HG03025 (cell line): ENCODE measurements at regions not wholly inside any gene's neighbourhood (a gene's known extent, or its start where the extent isn't known, plus 50 kb on each side); places are given as distances from the start of the nearest gene placed in this dataset.
A peak's percentile ranks its signal among the peaks of the same experiment; 100 is the strongest.
"Not testable (repeated sequence)": the region's sequence is repeated elsewhere in the genome, so short reads cannot be mapped to it uniquely, and the experiment has no call there.

ENCODE experiments used
- ATAC-seq: cut with Tn5 transposase; IDR thresholded peaks from one replicate; pipeline ENCODE4 v1.9.1; 2021; ENCODE audit warnings: mild to moderate bottlenecking, moderate library complexity; ENCODE audit not compliant: unreplicated experiment, low FRiP score

DNA sequence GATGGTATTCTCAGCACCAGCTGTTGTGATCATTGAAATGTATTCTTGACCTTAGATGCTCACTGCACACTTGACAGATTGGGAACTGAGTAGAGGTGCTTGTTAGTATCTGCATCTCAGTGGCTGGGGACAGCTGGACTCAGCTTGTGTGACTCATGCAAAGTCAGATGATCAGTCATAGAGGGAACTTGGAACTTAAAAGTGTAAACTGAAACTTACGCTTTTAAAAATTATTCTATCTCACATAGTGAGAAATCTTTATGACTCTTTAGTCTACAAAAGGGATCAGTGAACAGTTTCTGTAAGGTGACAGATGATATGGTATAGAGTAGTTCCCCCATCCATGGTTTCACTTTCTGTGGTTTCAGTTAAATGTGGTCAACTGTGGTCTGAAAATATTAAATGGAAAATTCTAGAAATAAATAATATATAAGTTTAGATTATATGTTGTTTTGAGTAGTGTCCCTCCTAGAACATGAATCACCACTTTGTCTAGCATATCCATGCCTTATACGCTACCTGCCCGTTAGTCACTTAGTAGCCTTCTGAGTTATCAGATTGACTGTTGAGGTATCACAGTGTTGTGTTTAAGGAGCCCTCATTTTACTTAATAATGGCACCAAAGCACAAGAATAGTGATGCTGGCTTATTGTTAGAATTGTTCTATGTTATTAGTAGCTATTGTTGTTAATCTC lies 135.6 kb upstream of the ZNF658 start:
- ATAC-seq = peak; percentile 99

DNA sequence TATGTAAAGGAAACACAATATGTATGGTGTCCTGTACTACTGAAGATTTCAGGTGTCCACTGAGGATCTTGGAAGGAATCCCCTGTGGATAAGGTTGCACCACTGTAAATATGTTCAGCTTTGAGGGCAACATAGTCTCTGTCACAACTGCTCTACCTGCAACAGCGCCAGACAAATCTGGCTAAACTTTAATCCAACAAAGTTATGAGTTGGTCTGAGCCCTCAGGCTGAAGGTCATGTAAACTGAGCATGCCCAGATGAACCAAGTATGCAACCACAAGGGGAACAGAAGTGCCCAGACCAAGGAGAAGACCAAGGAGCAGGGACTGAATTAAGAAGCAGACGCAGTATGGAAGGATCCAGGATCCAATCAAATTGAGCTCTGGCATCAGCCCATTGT lies 135.0 kb upstream of the ZNF658 start:
- not testable (repeated sequence) for ATAC-seq

DNA sequence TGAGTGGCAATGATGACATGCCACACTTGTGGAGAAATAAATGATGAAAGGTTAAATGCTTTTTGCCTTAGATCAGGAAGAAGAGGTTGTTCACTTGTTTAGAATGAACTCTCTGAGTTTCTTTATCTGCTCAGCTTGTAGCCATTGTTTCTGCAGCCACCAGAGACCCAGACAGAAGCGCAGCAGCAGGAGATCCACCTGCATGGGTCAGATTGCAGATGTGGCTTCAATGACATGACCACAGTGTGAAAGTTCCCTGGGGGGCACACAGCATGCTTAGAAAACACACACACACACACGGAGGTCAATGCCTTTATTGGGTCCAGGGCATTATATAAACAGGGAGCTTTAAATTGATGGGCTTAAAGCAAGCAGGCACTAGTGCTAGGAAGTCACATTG lies 129.0 kb upstream of the ZNF658 start:
- ATAC-seq = not testable (repeated sequence)

DNA sequence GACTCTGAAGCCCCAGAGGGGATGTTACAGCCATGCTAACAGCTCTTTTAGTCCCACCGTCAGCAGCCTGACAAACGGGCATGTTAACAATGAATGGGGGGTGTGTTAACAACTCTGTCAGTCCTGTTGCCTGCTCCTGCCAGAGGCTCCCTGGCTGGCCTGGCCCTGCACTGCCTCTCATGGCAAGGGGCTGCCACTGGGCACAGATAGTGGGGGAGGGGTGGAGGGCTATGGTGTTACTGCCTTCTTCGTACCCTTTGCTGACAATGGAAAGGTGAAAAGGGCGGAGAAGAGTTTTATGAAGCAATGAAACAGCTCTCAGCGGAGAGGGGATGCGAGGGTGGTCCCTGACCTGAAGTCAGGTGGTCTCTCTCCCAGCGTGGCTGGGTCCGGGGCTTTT lies 125.9 kb upstream of the ZNF658 start:
- not testable (repeated sequence) for ATAC-seq

DNA sequence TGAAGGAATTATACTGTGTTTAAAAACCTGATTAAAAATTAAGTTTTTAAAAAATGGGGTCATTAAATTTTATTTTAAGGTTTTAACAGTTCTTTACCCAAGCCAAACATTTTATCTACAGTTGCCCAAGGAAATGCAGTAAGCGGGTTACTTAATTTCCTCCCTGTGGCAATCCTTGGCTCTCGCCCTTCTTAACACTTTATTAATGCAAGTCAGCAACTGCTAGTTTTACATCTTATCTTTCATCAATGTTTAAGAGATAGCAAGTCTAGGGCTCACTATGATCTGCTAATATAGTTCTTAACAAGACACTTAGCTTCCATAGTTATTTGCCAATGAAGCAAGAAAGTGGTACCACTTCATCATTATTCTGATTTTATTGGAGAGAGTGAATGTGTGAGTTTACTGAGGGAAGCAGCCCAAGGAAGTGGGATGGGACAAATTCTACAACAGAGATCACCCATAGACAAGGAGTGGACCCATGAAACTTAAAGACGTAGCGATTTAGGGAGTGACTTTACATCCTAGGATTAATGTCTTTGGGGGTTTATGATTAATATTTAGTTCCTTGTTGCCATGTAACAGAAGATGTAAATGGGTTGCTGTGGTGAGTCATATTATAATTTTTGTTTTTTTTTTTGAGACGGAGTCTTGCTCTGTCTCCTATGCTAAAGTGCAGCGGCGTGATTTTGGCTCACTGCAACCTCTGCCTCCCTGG lies 120.4 kb upstream of the ZNF658 start:
- not testable (repeated sequence) for ATAC-seq

DNA sequence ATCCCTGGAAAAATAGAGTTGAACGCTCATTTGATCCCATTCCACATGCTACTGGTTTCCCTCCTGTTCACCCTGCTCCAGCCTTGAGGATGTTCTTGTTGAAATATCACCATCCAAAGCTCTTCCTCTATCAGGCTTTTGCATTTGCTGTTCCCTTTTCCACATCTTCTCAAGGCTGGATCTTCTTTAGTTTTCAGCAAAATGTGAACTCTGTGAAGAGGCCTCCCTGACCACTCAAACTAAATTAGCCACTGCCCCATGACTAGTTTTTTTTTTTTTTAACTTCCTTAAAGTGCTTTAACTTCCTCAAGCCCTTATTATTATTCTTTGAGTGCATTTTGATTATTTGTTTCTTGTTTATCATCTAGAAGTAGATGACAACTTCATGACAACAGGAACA lies 119.3 kb upstream of the ZNF658 start:
- ATAC-seq = not testable (repeated sequence)

DNA sequence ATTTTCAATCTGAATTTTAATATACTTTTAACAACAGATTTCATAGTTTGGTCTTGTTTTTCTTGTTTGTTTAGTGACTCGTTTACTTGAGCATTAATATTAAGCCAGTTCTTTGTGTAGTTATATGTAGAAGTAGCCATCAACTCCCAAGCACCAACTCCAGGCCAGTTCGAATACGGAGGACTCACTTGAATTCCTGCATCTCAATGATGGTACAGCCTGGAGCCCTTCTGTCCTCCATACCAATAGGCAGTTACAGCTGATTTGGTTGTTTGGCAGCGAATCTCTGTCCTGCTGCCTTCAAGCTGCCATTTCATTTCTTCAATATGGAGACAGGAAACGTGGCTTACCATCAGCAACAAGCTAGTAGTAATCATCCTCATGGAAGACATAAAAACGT lies 118.5 kb upstream of the ZNF658 start:
- not testable (repeated sequence) for ATAC-seq

DNA sequence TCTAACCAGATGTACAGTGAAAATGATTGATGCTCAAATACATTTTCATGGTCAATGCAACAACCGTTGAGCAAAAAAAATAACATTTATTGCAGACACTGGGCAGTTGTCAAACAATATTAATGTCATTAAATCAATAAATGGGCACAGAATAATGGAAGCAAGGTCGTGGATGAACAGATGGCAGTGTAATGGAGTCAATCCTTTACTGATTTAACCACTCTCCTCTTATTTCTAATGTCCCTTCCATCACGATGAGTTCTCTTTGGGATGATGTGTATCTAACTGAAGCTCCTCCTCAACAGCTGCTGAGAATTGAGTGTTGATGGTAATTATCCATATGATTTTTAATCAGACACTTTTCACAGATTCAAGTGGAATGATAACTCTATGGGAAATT lies 114.9 kb upstream of the ZNF658 start:
- not testable (repeated sequence) for ATAC-seq

DNA sequence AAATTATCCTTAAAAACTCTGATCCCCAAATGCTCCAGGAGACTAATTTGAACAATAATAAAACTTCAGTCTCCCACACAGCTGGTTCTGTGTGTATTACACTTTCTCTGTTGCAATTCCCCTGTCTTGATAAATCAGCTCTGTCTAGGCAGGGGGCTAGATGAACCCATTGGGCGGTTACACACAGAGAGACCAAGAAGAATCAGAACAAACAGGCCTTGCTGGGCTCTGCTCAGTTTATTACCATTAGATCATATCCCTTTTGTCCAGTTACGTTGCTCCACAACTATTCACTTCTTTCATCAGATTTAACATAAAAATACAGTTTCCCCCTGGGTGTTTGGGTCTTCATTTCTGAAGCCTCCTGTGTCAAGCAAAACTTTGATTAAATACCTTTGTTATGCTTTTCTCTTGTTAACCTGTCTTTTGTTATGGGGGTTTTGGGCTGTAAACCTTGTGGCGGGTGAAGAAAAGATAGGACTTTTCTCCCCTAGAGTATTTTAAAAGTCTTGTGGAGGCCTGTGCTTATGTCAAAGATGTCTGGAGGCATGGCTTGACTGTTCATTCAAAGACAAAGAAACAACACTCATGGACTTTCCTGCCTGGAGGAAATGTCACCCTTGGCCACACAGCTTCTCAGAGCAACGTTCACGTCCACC lies 109.3 kb upstream of the ZNF658 start:
- not testable (repeated sequence) for ATAC-seq

DNA sequence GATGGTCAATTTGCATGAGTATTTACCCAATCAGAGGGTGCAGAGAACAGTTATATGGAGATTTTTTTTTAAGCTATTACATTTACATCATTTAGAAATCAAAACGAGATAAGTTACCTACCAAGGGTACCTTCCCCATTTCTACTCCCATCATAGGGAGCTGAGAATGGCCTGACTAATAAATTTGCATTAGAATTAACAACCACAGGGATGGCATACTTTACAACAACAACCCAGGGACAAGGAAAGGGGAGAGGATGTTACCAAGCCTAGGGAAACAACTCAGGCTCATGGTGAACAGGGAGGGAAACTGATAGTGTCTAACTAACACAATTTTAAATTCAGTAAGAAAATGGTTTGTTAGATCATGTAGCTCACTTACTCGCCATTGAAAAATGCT lies 105.8 kb upstream of the ZNF658 start:
- not testable (repeated sequence) for ATAC-seq

DNA sequence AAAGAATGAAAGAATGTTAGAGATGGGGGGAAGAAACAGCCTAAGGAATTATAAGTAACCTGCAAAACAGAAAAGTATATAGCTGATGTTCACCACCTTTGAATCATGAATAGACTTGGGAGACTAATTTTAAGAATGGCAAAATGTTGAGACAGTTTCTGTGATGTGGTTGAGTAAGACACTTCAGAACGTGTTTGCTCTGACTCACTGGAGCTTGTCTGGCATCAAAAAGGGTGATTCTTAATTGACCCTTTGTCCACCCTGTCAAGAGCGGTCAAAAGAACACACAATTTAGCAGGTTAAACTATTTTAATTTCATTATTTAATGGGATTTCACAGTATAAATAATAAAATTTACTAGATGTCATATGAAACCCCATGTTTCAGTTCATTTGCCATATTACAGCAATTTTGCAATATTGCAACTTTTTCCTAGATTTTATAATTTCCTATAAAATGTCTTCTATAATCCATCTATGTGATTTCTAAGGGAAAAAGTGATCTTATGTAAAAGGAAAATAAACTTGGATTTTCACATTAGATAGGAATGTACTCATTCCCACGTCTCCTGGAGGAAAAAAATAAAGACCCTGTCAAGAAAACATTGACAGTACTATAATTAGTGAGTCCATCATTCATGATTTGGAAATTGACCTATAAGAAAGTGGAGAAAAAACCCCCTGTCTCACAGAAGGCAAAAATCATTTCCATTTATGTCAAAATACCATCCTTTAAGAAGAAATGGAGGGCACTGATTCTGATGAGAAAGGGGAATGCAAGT lies 104.6 kb upstream of the ZNF658 start:
- ATAC-seq = not testable (repeated sequence)

DNA sequence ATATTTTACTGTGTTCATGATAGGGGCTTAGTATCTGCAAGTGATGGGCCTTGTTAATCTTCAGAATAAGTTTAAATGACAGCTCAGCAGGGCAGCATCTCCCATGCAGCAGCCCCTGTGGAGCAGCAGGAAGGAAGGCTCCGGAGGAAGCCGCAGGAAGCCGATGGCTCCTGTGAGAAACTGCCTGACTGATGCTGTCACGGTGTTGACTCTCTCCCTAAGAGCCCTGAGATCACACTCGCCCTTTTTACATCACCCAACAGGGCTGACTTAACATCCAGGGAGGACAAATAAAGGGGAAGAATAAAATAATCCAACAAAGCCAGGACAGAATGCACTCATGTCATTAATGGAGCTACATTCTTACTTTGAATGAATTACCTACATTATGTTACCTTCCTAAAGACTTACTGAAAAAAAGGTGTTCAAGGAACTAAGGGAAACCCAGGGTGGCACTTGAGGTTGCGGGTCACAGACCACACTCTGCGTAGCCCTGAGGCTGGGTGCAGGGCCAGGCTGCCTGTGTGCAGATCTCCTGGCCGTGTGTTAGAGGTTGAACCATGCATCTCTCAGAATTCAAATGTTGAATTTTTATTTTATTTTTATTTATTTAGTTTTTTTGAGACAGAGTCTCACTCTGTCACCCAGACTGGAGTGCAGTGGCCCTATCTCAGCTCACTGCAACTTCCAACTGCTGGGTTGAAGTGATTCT lies 102.5 kb upstream of the ZNF658 start:
- ATAC-seq = not testable (repeated sequence)

DNA sequence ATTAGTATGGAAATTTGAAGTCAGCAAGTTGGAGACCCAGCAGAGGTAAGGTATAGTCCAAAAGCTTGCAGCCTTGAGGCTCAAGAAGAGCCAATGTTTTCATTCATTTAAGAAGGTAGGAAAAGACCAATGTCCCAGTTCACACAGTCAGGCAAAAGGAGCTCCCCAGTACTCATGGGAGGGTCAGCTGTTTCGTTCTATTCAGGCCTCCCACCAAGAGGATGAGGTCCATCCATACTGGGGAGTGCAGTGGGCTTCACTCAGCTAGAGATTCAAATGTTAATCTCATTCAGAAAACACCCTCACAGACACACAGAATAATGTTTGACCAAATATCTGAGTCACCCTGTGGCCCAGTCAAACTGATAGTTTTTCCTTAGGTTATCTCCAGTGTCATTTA lies 96.9 kb upstream of the ZNF658 start:
- not testable (repeated sequence) for ATAC-seq

DNA sequence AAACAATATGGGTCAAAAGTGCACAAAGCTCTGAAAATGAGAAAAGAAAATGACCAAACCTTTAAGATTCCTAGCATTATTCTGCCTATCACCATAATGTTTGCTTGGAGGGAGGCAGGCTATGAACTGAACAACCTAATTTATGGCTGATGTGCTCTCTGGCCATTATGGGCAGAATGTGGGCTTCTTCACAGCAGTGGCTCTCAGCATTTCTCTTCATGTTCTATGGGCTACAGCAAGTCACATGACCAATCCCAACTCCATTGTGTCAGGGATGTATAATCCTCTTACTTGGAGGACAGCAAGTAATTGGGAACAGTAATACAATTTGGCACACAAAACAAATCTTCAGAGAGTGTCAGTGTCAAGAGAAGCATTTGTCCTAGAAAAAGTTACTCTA lies 90.3 kb upstream of the ZNF658 start:
- ATAC-seq = not testable (repeated sequence)

DNA sequence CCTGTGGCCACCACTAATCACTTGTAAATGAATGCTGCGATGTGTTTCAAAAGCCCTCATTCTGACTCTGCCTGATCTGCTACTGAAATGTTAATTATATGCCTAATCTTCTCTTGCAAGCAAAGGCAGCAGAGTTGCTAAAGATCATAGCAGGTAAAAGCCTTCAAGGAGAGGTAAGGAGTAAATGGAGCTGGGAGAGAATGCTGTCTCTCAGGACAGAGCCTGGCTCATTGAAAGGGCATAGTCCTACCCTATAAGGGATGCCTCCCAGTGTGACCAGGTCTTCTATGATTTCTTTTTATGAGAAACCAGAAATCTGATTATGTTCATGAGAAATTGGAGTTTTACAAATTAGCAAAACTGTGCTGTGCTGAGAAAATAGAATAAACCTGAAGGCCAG lies 88.2 kb upstream of the ZNF658 start:
- ATAC-seq = not testable (repeated sequence)

DNA sequence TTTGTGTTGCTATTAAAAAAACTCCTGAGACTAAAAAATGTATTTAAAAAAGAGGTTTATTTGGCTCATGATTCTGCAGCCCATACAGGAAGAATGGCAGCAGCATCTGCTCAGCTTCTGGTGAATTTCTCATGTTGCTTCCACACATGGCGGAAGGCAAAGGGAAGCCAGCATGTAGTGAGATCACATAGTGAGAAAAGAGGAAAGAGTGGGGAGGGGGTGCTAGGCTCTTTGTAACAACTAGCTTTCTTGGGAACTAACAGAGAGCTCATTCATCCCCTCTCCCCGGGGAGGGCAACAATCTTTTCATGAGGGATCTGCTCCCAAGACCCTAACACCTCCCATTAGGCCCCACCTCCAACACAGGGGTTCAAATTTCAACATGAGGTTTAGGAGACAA lies 87.6 kb upstream of the ZNF658 start:
- ATAC-seq = not testable (repeated sequence)

DNA sequence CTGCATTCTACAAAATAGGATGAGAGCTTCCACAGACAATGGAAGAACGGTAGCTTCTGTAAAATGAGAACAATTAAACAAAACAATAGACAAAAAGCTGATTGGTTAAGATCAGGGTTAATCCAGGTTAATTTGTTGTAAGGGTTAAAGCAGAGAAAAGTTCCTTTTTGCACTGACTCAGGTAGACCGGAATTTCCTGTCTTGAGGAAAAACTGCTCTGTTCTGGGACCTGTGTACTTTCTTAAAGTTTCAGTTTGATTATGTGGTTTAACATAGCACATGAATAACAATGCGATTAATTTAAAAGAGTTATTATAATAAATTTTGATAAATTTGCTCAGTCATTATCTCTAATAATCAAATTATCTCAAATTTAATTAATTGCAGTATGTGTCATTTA lies 86.5 kb upstream of the ZNF658 start:
- not testable (repeated sequence) for ATAC-seq

DNA sequence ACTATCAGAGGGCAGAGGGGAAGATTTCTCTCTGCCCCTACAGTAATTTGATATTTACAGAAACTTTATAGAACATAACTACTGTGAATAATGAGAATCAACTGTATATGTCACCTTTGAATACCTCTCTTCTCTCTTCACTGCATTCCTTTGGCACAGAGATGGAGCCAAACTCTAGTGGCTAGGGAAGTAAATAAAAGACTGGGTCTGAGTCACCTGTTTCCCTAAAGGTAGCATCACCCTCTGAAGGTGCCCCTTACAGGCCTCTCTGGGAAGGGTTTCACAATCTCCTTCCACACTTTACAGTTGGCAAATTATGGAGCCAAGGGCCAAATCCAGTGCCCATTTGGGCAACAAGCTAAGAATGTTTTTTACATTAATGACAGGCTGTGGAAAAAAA lies 81.0 kb upstream of the ZNF658 start:
- ATAC-seq = not testable (repeated sequence)

DNA sequence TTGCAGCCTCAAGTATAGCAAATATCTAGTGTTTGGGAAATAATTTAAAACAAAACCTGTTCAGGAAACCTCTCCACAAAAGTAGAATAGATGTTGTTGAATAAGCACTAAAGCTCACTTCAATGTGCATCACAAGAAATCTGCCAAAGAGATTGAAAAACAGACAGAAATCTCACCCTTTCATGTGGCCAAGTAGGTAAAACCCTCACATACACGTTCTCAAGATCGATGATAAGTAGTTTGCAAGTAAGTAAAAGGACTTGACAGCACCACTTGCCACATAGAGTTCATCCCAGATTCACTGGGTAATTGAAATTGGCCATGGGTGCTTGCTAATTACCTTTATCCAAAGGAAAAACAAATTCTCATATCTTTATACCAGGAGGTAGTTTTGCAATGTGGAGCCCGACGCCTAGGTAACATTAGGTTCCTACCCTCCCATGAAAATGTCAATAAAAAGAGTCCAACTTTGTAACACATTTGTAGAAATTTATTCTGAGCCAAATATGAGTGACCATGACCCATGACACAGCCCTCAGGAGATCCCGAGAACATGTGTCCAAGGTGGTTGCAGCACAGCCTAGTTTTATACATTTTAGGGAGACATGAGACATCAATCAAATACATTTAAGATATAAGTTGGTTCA lies 80.4 kb upstream of the ZNF658 start:
- ATAC-seq = not testable (repeated sequence)

DNA sequence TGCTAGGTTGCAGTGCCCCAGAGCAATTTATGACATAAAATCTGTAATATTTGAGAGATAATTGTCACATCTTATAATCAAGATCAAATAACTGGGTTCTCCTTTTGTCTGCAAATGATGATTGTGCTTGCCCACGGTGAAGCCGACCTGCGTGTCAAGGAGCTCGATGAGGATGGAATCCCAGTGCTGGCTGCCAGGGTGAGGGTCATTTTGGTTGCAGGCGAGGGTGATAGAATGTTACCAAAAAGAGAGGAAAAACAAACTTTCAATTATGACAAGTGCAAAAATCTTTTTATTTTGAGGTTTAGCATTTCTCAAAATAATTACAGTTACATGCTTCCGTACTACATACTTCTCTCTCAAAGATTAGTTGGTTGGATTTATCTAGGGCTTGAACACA lies 76.4 kb upstream of the ZNF658 start:
- not testable (repeated sequence) for ATAC-seq
